GM12878 (cell line): ENCODE measurements at regions not wholly inside any gene's neighbourhood (a gene's known extent, or its start where the extent isn't known, plus 50 kb on each side); places are given as distances from the start of the nearest gene placed in this dataset.

Experiments used
- ATAC-seq: fragments of 200-7000 bp; cut with Tn5 transposase; 3 replicates; pipeline ENCODE4 v1.9.1; 2020; ENCODE audit warnings: mild to moderate bottlenecking, moderate library complexity
- BruUV-seq: library from RNA; stranded (reverse); fragments of 400-500 nt; replicated peaks from 2 replicates; lab custom pipeline; 2021; lab: Mats Ljungman, UMichigan
- CTCF ChIA-PET: fragments of 300-600 bp; sonication (Branson Sonifier 250); formaldehyde crosslinking; extraction: SDS; loops from one replicate; lab custom pipeline; 2021; ENCODE audit warnings: inconsistent platforms; lab: Yijun Ruan, JAX
- POLR2A ChIA-PET: fragments of 350-600 bp; formaldehyde crosslinking; extraction: SDS; loops from one replicate; lab custom pipeline; 2021; ENCODE audit warnings: inconsistent platforms; lab: Charles Lee
- RAD21 ChIA-PET: fragments of 300-600 bp; sonication (Branson Sonifier 250); formaldehyde crosslinking; loops from one replicate; lab custom pipeline; 2023; ENCODE audit warnings: antibody characterized with exemption; ENCODE audit not compliant: unreplicated experiment; lab: Charles Lee
- SMC1A ChIA-PET: fragments of 300-600 bp; sonication (Branson Sonifier 250); formaldehyde crosslinking; loops from one replicate; lab custom pipeline; 2023; ENCODE audit not compliant: unreplicated experiment, uncharacterized antibody; lab: Charles Lee
- DNase-seq: peaks from one replicate; pipeline ENCODE4 v3.0.0-alpha.2; 2011; ENCODE audit warnings: low read depth, low spot score
- FAIRE-seq: peaks from 3 replicates; lab custom pipeline; 2011; peaks lifted over from hg19 to GRCh38; lab: Jason Lieb, UNC
- H2AFZ ChIP-seq: 2 replicates; pipeline ENCODE4 v1.6.0; 2011; ENCODE audit warnings: low read depth, low read length, control low read depth; ENCODE audit not compliant: control insufficient read depth
- H3K27ac ChIP-seq: 2 replicates; pipeline ENCODE4 v1.5.1; 2011; ENCODE audit warnings: control low read depth; ENCODE audit not compliant: control insufficient read depth, insufficient read depth
- H3K27me3 ChIP-seq, 2 experiments: replicated peaks in 1 of 2; 2 replicates each; pipeline versions ENCODE4 v1.6.0 to v1.6.1; 2011; ENCODE audit warnings: low read length in 1 of 2; ENCODE audit not compliant: control insufficient read depth in 2 of 2, insufficient read depth in 2 of 2
- H3K36me3 ChIP-seq, 2 experiments: 2 replicates each; pipeline ENCODE4 v1.5.1; 2011; ENCODE audit warnings: low read length in 1 of 2; ENCODE audit not compliant: control insufficient read depth in 2 of 2, insufficient read depth in 2 of 2
- H3K4me1 ChIP-seq: 2 replicates; pipeline ENCODE4 v1.6.1; 2011; ENCODE audit warnings: mild to moderate bottlenecking, low read length, moderate library complexity, mixed read lengths; ENCODE audit not compliant: control insufficient read depth, insufficient read depth
- H3K4me2 ChIP-seq: 2 replicates; pipeline ENCODE4 v1.6.0; 2011; ENCODE audit warnings: control low read depth; ENCODE audit not compliant: control insufficient read depth, insufficient read depth
- H3K4me3 ChIP-seq: fragments of 200-600 bp; sonication (generic); 2 replicates; pipeline ENCODE4 v1.5.1; 2016
- H3K79me2 ChIP-seq: 2 replicates; pipeline ENCODE4 v1.6.0; 2011; ENCODE audit warnings: low read length; ENCODE audit not compliant: control insufficient read depth, insufficient read depth
- H3K9ac ChIP-seq: 2 replicates; pipeline ENCODE4 v1.8.0; 2011; ENCODE audit warnings: low read length, control low read depth, mixed read lengths; ENCODE audit not compliant: control insufficient read depth, insufficient read depth
- H3K9me3 ChIP-seq: replicated peaks from 3 replicates; pipeline ENCODE4 v1.5.1; 2011; ENCODE audit warnings: mild to moderate bottlenecking, low read length; ENCODE audit not compliant: control insufficient read depth, insufficient read depth
- H4K20me1 ChIP-seq: 2 replicates; pipeline ENCODE4 v1.6.0; 2011; ENCODE audit not compliant: control insufficient read depth, insufficient read depth
- ESRRA ChIP-seq: IDR thresholded peaks from 2 replicates; pipeline ENCODE4 v1.6.1; 2012; ENCODE audit warnings: mild to moderate bottlenecking, low read length, improper control_type of control experiment
- HCFC1 ChIP-seq: fragments of 150-350 bp; IDR thresholded peaks from 2 replicates; pipeline ENCODE4 v1.6.1; 2014; ENCODE audit warnings: low read length
- KDM1A ChIP-seq: fragments of 200-600 bp; sonication (generic); IDR thresholded peaks from 2 replicates; pipeline ENCODE4 v1.6.1; 2016; ENCODE audit warnings: borderline replicate concordance
- NFIC ChIP-seq: IDR thresholded peaks from 2 replicates; pipeline ENCODE4 v1.6.1; 2012; ENCODE audit warnings: low read depth, mild to moderate bottlenecking, inconsistent platforms, low read length, moderate library complexity
- SMAD1 ChIP-seq: fragments of 450-650 bp; IDR thresholded peaks from 2 replicates; pipeline ENCODE4 v1.6.1; 2018; ENCODE audit warnings: mild to moderate bottlenecking, low read depth; ENCODE audit not compliant: partially characterized antibody
- TCF7 ChIP-seq: IDR thresholded peaks from 2 replicates; pipeline ENCODE4 v1.6.1; 2014; ENCODE audit warnings: antibody characterized with exemption, borderline replicate concordance
- ZZZ3 ChIP-seq: IDR thresholded peaks from 2 replicates; pipeline ENCODE4 v1.6.1; 2011; ENCODE audit warnings: low read depth; ENCODE audit not compliant: control insufficient read depth, insufficient read length
- WGBS: methylation state at CpG from one replicate; pipeline ENCODE4 v1.1.6; 2016; ENCODE audit warnings: low lambda C conversion rate; ENCODE audit not compliant: insufficient replicate concordance, insufficient coverage; ENCODE audit errors: missing lambda C conversion rate; 5-methylcytosine and 5-hydroxymethylcytosine counted together
- in situ Hi-C: fragments of 300-500 bp; cut with MboI; formaldehyde crosslinking; loops from 9 replicates; pipeline ENCODE4 v1.14.3; 2018; ENCODE audit warnings: mixed read lengths
- intact Hi-C: fragments of 100-400 bp; cut with micrococcal nuclease; formaldehyde crosslinking; loops from one replicate; pipeline ENCODE4 v1.14.2; 2022; ENCODE audit not compliant: unreplicated experiment
- TF ChIP-seq, protein P1 (sequence below): fragments of 450-650 bp; IDR thresholded peaks from 2 replicates; pipeline ENCODE4 v1.6.1; 2016; ENCODE audit warnings: mild to moderate bottlenecking
- TF ChIP-seq, protein P2 (sequence below): IDR thresholded peaks from 2 replicates; pipeline ENCODE4 v1.6.1; 2012; ENCODE audit warnings: low read depth, low read length, improper control_type of control experiment

DNA sequence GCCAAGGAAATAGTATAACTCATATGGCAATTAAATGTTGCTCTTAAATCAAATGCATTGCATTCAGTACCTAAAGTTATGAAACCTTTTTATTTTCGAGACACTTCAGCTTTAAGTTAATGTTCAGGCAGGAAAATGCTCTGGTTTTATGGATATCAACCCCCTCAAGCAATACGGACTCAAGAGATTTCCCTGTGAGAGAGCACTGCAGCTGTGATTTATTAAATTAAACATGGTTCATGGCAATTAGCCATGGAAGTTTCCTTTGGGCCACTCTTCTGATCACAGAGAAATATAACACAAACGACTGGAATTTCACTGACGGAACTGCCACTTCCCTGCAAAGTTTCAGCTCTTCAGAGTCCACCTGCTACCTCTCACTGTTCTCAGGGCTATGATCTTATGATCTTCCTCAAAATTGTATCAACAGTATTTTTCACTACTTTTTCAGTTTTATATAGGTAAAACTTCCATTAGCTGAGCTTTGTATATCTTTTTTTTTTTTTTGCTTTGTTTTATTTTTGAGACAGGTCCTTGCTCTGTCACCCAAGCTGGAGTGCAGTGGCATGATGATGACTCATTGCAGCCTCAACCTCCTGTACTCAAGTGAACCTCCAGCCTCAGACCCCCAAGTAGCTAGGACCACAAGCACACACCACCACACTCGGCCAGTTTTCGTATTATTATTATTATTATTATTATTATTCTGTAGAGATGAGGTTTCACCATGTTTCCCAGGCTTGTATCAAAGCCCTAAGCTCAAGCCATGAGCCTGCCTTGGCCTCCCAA, 923.1 kb upstream of the TMPRSS15 start:
- Histone ChIP-seq H3K4me2 (no peak overlapping the region), H4K20me1 (no peaks in the 10 kb centered on the region), H3K27ac (no peak overlapping the region), H3K9ac (no peak overlapping the region), H3K79me2 (no peaks in the 10 kb centered on the region), H3K27me3 (no peaks in the 10 kb centered on the region), H3K4me3 (no peak overlapping the region), H3K9me3 (no peaks in the 10 kb centered on the region; the same call in 2 of the 3 replicates), H3K4me1 (no peaks in the 10 kb centered on the region), H3K36me3 (no peaks in the 10 kb centered on the region), H2AFZ (no peak overlapping the region)
- intact Hi-C loops (no loop called here), in situ Hi-C loops (no loop called here)
- 31% methylated on average over 6 of the region's 6 CpGs for WGBS
- no TSS peak for BruUV-seq
- no peak for DNase-seq
- no peak for FAIRE-seq
- ChIA-PET POLR2A (no interaction called here), CTCF (interaction anchor here (1.4 kb wide), 1 partner anchor 10 kb away, joined by 3 read pairs; no protein-coding TSS in a partner anchor), RAD21 (interaction anchor here (0.6 to 1.6 kb wide), 4 partner anchors 23 to 186 kb away, joined by 3 to 4 read pairs (median 4); no protein-coding TSS in a partner anchor), SMC1A (interaction anchor here (0.8 to 1.7 kb wide), 8 partner anchors 10 to 242 kb away, joined by 3 to 4 read pairs (median 4); no protein-coding TSS in a partner anchor)
- ATAC-seq: peak; percentile 59
- no peak for TF ChIP-seq TCF7
- no peak for TF ChIP-seq SMAD1
- TF ChIP-seq ESRRA: no peak
- TF ChIP-seq HCFC1: no peak
- TF ChIP-seq, protein P1, sequence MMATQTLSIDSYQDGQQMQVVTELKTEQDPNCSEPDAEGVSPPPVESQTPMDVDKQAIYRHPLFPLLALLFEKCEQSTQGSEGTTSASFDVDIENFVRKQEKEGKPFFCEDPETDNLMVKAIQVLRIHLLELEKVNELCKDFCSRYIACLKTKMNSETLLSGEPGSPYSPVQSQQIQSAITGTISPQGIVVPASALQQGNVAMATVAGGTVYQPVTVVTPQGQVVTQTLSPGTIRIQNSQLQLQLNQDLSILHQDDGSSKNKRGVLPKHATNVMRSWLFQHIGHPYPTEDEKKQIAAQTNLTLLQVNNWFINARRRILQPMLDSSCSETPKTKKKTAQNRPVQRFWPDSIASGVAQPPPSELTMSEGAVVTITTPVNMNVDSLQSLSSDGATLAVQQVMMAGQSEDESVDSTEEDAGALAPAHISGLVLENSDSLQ: no peak
- TF ChIP-seq ZZZ3: no peak
- TF ChIP-seq KDM1A: no peak
- TF ChIP-seq NFIC: no peak
- TF ChIP-seq, protein P2, sequence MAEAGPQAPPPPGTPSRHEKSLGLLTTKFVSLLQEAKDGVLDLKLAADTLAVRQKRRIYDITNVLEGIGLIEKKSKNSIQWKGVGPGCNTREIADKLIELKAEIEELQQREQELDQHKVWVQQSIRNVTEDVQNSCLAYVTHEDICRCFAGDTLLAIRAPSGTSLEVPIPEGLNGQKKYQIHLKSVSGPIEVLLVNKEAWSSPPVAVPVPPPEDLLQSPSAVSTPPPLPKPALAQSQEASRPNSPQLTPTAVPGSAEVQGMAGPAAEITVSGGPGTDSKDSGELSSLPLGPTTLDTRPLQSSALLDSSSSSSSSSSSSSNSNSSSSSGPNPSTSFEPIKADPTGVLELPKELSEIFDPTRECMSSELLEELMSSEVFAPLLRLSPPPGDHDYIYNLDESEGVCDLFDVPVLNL: no peak
